ENCODE measurements at regions not wholly inside any gene's neighbourhood (a gene's known extent, or its start where the extent isn't known, plus 50 kb on each side); places are given as distances from the start of the nearest gene placed in this dataset.

DNA sequence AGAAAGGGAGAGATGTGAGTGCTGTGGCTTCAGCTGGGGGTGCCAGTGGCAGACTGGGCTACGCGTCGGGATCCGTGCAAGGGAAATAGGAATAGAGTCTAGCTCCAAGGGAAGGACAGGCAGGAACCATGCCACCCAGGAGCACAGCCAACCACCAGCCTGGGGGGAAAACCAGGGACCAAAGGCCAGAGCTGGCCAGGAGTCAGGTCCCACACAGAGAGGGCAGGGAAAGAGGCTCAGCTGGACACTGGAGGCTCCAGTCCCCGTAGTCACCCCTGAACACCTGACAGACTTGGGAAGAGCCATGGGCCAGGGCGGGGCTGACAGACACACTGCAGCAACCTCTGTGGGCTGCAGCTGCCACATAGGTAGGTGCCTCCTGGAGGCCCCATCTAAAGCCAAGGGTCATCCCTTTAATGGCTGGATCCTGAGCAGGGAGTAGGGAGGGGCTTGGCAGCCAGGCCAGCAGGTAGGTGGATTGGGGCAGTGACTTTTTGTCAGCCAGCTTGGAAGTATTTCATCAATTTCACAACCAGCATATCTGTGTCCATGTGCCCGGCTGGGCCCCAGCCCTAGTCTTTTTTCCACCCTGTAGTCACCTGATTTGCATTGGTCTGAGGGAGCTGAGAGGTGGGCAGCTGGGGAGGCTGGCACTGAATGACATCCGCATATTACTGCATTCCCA, 163.2 kb downstream of the SH2D4B start:
- Histone ChIP-seq H2AFZ (ENCODE audit: low read length) (no peak overlapping the region), H3K27me3 (ENCODE audit: insufficient read depth, low read length) (no peaks in the 10 kb centered on the region; the same call in 1 of the 2 replicates), H3F3A (ENCODE audit: insufficient read depth, low read length) (no peaks in the 10 kb centered on the region), H3K9ac (ENCODE audit: low read length) (no peak overlapping the region), H3K4me3 (ENCODE audit: low read depth, low read length, poor library complexity, severe bottlenecking) (no peak overlapping the region), H3K4me2 (ENCODE audit: low read length) (no peak overlapping the region), H3K79me2 (ENCODE audit: insufficient read depth, low read length) (no peaks in the 10 kb centered on the region), H3K36me3 (ENCODE audit: insufficient read depth, low read length) (no peaks in the 10 kb centered on the region), H3K4me1 (ENCODE audit: insufficient read depth, low read length, severe bottlenecking) (no peaks in the 10 kb centered on the region), H4K20me1 (ENCODE audit: insufficient read depth, low read length) (no peaks in the 10 kb centered on the region), H3K9me2 (ENCODE audit: low read depth, low read length) (no peaks in the 10 kb centered on the region), H3K9me3 (ENCODE audit: low read length) (no peaks in the 10 kb centered on the region), H3K27ac (ENCODE audit: low read depth, low read length, poor library complexity, severe bottlenecking) (no peak overlapping the region)
- no peak for TF ChIP-seq EZH2 (IDR thresholded peaks at IDR 0.05; ENCODE audit: borderline replicate concordance, low read length)
- TF ChIP-seq, protein P1, sequence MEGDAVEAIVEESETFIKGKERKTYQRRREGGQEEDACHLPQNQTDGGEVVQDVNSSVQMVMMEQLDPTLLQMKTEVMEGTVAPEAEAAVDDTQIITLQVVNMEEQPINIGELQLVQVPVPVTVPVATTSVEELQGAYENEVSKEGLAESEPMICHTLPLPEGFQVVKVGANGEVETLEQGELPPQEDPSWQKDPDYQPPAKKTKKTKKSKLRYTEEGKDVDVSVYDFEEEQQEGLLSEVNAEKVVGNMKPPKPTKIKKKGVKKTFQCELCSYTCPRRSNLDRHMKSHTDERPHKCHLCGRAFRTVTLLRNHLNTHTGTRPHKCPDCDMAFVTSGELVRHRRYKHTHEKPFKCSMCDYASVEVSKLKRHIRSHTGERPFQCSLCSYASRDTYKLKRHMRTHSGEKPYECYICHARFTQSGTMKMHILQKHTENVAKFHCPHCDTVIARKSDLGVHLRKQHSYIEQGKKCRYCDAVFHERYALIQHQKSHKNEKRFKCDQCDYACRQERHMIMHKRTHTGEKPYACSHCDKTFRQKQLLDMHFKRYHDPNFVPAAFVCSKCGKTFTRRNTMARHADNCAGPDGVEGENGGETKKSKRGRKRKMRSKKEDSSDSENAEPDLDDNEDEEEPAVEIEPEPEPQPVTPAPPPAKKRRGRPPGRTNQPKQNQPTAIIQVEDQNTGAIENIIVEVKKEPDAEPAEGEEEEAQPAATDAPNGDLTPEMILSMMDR (IDR thresholded peaks at IDR 0.05; ENCODE audit: low read length), result no peak

DNA sequence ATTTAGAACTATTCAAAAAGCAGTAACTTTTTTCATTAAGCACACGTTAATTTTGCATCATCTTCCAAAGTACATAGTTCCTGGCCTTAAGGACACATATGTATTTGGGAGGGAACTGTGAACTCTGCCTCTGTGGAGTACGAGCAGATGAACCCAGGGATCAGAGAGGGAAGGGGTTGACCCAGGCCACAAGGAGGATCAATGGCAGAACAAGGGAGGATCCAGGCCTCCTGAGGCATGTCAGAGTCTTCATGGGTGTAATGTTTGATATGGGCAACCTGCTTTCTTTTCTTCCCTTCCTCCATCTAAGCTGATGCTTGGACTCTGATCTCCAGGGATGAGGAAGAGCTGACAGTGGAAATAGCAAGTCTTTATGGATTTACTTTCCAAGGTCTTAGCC, 164.0 kb downstream of the SH2D4B start:
- H2AFZ ChIP-seq (ENCODE audit: low read length), result no peak overlapping the region

DNA sequence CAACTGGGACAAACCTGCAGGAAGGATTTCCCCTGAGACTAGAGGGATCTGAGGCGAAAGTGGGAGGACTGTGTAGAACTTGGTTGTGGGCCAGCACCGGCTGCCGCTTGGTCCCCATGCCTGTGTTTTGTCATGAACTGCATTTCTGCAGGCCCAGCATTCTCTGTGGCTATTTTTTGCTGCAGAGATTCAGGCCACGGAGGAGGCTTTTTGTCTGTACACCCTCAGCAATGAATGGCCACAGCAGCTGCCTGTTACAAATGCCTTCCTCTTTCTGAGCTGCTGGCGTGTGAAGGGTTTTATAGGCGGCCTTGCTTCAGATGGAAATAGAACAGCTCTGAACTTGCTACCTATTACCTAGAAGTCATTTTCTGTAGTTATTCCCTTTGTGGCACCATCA, 164.4 kb downstream of the SH2D4B start:
- Histone ChIP-seq H3K4me3 (ENCODE audit: low read depth, low read length, poor library complexity, severe bottlenecking) (no peak overlapping the region), H3K4me1 (ENCODE audit: insufficient read depth, low read length, severe bottlenecking) (no peaks in the 10 kb centered on the region), H3K9me2 (ENCODE audit: low read depth, low read length) (no peaks in the 10 kb centered on the region), H2AFZ (ENCODE audit: low read length) (no peak overlapping the region), H3F3A (ENCODE audit: insufficient read depth, low read length) (no peaks in the 10 kb centered on the region), H3K9ac (ENCODE audit: low read length) (no peak overlapping the region), H4K20me1 (ENCODE audit: insufficient read depth, low read length) (no peaks in the 10 kb centered on the region), H3K27ac (ENCODE audit: low read depth, low read length, poor library complexity, severe bottlenecking) (no peak overlapping the region), H3K4me2 (ENCODE audit: low read length) (no peak overlapping the region), H3K9me3 (ENCODE audit: low read length) (no peaks in the 10 kb centered on the region), H3K36me3 (ENCODE audit: insufficient read depth, low read length) (no peaks in the 10 kb centered on the region), H3K79me2 (ENCODE audit: insufficient read depth, low read length) (no peaks in the 10 kb centered on the region), H3K27me3 (ENCODE audit: insufficient read depth, low read length) (no peaks in the 10 kb centered on the region; the same call in 1 of the 2 replicates)
- TF ChIP-seq, protein P1 (IDR thresholded peaks at IDR 0.05; ENCODE audit: low read length), result no peak
- TF ChIP-seq EZH2 (IDR thresholded peaks at IDR 0.05; ENCODE audit: borderline replicate concordance, low read length), result no peak

More for the DNA sequence above, 164.0 kb downstream of the SH2D4B start:
- no peaks in the 10 kb centered on the region for H3K9me3 ChIP-seq (ENCODE audit: low read length)
- H3K36me3 ChIP-seq (ENCODE audit: insufficient read depth, low read length), result no peaks in the 10 kb centered on the region
- H3K4me3 ChIP-seq (ENCODE audit: low read depth, low read length, poor library complexity, severe bottlenecking), result no peak overlapping the region
- H3K9ac ChIP-seq (ENCODE audit: low read length), result no peak overlapping the region
- no peak overlapping the region for H3K4me2 ChIP-seq (ENCODE audit: low read length)
- H3K9me2 ChIP-seq (ENCODE audit: low read depth, low read length), result no peaks in the 10 kb centered on the region
- no peaks in the 10 kb centered on the region for H3K4me1 ChIP-seq (ENCODE audit: insufficient read depth, low read length, severe bottlenecking)
- H3F3A ChIP-seq (ENCODE audit: insufficient read depth, low read length), result no peaks in the 10 kb centered on the region
- no peaks in the 10 kb centered on the region for H4K20me1 ChIP-seq (ENCODE audit: insufficient read depth, low read length)
- H3K27me3 ChIP-seq (ENCODE audit: insufficient read depth, low read length), result no peaks in the 10 kb centered on the region; the same call in 1 of the 2 replicates
- TF ChIP-seq, protein P1 (IDR thresholded peaks at IDR 0.05; ENCODE audit: low read length), result no peak
- no peak for TF ChIP-seq EZH2 (IDR thresholded peaks at IDR 0.05; ENCODE audit: borderline replicate concordance, low read length)
- no peaks in the 10 kb centered on the region for H3K79me2 ChIP-seq (ENCODE audit: insufficient read depth, low read length)
- H3K27ac ChIP-seq (ENCODE audit: low read depth, low read length, poor library complexity, severe bottlenecking), result no peak overlapping the region
